Keratinocyte (primary cell): ENCODE measurements at regions not wholly inside any gene's neighbourhood (a gene's known extent, or its start where the extent isn't known, plus 50 kb on each side); places are given as distances from the start of the nearest gene placed in this dataset.

Experiments used
- DNase-seq: peaks from one replicate; pipeline ENCODE4 v3.0.0-alpha.2; 2011; ENCODE audit warnings: low read depth, missing footprints, low spot score
- FAIRE-seq: peaks from 2 replicates; lab custom pipeline; 2011; peaks lifted over from hg19 to GRCh38; lab: Jason Lieb, UNC
- H2AFZ ChIP-seq: 2 replicates; pipeline ENCODE4 v1.6.0; 2012; ENCODE audit warnings: low read length, control low read depth, inconsistent platforms; ENCODE audit not compliant: control insufficient read depth
- H3K27ac ChIP-seq: 2 replicates; pipeline ENCODE4 v1.5.1; 2011; ENCODE audit warnings: low read length; ENCODE audit not compliant: control insufficient read depth, insufficient read depth
- H3K27me3 ChIP-seq: 3 replicates; pipeline ENCODE4 v1.6.0; 2011; ENCODE audit warnings: low read length; ENCODE audit not compliant: control insufficient read depth, insufficient read depth; ENCODE audit errors: extremely low read depth
- H3K36me3 ChIP-seq, 2 experiments: 2 replicates in 1 of 2; 3 replicates in 1 of 2; pipeline ENCODE4 v1.5.1; 2011; ENCODE audit warnings: low read length in 2 of 2, mild to moderate bottlenecking in 1 of 2; ENCODE audit not compliant: control insufficient read depth in 2 of 2, insufficient read depth in 2 of 2; ENCODE audit errors: extremely low read depth in 1 of 2
- H3K4me1 ChIP-seq: 3 replicates; pipeline ENCODE4 v1.5.1; 2011; ENCODE audit warnings: low read length; ENCODE audit not compliant: control insufficient read depth, insufficient read depth; ENCODE audit errors: extremely low read depth
- H3K4me2 ChIP-seq: 3 replicates; pipeline ENCODE4 v1.6.0; 2011; ENCODE audit warnings: low read depth, low read length; ENCODE audit not compliant: control insufficient read depth, insufficient read depth; ENCODE audit errors: extremely low read depth
- H3K4me3 ChIP-seq, 3 experiments: fragments of 200-600 bp in 1 of 3; sonication (generic) in 1 of 3; 2 replicates in 2 of 3; 3 replicates in 1 of 3; pipeline ENCODE4 v1.5.1; 2011 to 2016; ENCODE audit warnings: low read length in 3 of 3, mild to moderate bottlenecking in 3 of 3, control low read depth in 2 of 3, inconsistent platforms in 1 of 3, low read depth in 1 of 3, mixed read lengths in 1 of 3, mixed run types in 1 of 3, moderate library complexity in 1 of 3; ENCODE audit not compliant: control insufficient read depth in 2 of 3, insufficient read depth in 2 of 3; ENCODE audit errors: extremely low read depth in 1 of 3
- H3K79me2 ChIP-seq: 2 replicates; pipeline ENCODE4 v1.6.0; 2012; ENCODE audit warnings: low read length; ENCODE audit not compliant: control insufficient read depth, insufficient read depth
- H3K9ac ChIP-seq: 3 replicates; pipeline ENCODE4 v1.6.0; 2011; ENCODE audit warnings: low read length; ENCODE audit not compliant: control insufficient read depth, insufficient read depth; ENCODE audit errors: extremely low read depth
- H3K9me1 ChIP-seq: 3 replicates; pipeline ENCODE4 v1.6.0; 2011; ENCODE audit warnings: low read length; ENCODE audit not compliant: control insufficient read depth, insufficient read depth; ENCODE audit errors: extremely low read depth
- H3K9me3 ChIP-seq: 2 replicates; pipeline ENCODE4 v1.5.1; 2012; ENCODE audit warnings: low read depth, low read length; ENCODE audit not compliant: control insufficient read depth
- H4K20me1 ChIP-seq: 3 replicates; pipeline ENCODE4 v1.6.0; 2011; ENCODE audit warnings: low read length; ENCODE audit not compliant: control insufficient read depth, insufficient read depth; ENCODE audit errors: extremely low read depth
- EZH2 ChIP-seq: IDR thresholded peaks from one replicate; pipeline ENCODE4 v1.6.1; 2012; ENCODE audit warnings: inconsistent platforms, mild to moderate bottlenecking, low read length, moderate library complexity
- dilution Hi-C: fragments of 300-500 bp; cut with MboI; formaldehyde crosslinking; loops from one replicate; pipeline ENCODE4 v1.7.0; 2020; ENCODE audit warnings: low sequenced_read_pairs; ENCODE audit not compliant: extremely low pct_ligation_motif_present
- TF ChIP-seq, protein P1 (sequence below), 3 experiments: IDR thresholded peaks in 1 of 3; conservative IDR thresholded peaks in 1 of 3; optimal IDR thresholded peaks in 1 of 3; 2 replicates in 2 of 3; 3 replicates in 1 of 3; pipeline versions ENCODE3 to v1.5.1; 2011; ENCODE audit warnings: low read length in 3 of 3, mild to moderate bottlenecking in 3 of 3, moderate library complexity in 2 of 3, control low read depth in 1 of 3, inconsistent platforms in 1 of 3; ENCODE audit not compliant: insufficient read depth in 2 of 3; ENCODE audit errors: extremely low read depth in 1 of 3

DNA sequence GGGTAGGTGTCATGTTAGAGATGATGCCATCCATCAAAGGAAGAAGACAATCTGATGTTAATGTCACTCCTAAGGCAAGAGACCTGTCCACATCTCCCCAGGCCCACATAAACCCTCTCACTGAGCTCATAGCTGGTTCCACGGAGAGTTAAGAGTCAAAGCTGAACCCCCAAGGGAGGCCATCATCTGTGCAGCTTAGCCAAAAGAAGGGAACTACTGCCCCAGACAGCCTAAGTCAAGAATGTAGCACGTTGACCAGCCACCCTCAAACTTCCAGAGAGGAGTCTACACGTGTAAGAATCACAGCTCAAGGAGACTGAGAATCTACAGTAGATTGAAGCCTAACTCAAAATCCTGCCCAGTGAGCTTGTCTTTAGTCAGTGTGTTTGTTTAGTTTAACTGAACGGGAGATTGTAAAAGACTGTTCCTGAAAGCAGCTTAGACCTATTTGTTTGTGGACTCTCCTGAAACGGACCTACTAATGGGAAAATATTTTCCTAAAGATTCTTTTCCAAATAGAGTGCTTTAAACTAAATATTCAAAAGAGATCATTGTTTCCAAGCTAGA, 192.7 kb upstream of the NFE2L3 start:
- H3K4me3 ChIP-seq, result no peak overlapping the region
- H3K27ac ChIP-seq, result no peak overlapping the region
- no peak overlapping the region for H3K4me2 ChIP-seq
- no peak overlapping the region for H2AFZ ChIP-seq
- no peaks in the 10 kb centered on the region for H3K27me3 ChIP-seq
- FAIRE-seq, result no peak
- no peaks in the 10 kb centered on the region for H3K9me1 ChIP-seq
- no peak overlapping the region for H3K9ac ChIP-seq
- no peaks in the 10 kb centered on the region for H3K36me3 ChIP-seq
- no peaks in the 10 kb centered on the region for H3K4me1 ChIP-seq
- no peaks in the 10 kb centered on the region for H3K79me2 ChIP-seq
- dilution Hi-C loops, result no loop called here
- no peaks in the 10 kb centered on the region for H3K9me3 ChIP-seq
- DNase-seq, result no peak
- H4K20me1 ChIP-seq, result no peaks in the 10 kb centered on the region
- TF ChIP-seq, protein P1, sequence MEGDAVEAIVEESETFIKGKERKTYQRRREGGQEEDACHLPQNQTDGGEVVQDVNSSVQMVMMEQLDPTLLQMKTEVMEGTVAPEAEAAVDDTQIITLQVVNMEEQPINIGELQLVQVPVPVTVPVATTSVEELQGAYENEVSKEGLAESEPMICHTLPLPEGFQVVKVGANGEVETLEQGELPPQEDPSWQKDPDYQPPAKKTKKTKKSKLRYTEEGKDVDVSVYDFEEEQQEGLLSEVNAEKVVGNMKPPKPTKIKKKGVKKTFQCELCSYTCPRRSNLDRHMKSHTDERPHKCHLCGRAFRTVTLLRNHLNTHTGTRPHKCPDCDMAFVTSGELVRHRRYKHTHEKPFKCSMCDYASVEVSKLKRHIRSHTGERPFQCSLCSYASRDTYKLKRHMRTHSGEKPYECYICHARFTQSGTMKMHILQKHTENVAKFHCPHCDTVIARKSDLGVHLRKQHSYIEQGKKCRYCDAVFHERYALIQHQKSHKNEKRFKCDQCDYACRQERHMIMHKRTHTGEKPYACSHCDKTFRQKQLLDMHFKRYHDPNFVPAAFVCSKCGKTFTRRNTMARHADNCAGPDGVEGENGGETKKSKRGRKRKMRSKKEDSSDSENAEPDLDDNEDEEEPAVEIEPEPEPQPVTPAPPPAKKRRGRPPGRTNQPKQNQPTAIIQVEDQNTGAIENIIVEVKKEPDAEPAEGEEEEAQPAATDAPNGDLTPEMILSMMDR (optimal IDR thresholded peaks at IDR 0.05 in 1 of 3, IDR thresholded peaks at IDR 0.05 in 1 of 3, conservative IDR thresholded peaks at IDR 0.05 in 1 of 3; ENCODE audit: extremely low read depth in 1 of 3, insufficient read depth in 2 of 3, low read length in 3 of 3), result no peak
- no peak for TF ChIP-seq EZH2

GRCh38 chr7:25963733-25964132, 188.3 kb upstream of the NFE2L3 start:
- H3K9me1 ChIP-seq, result no peaks in the 10 kb centered on the region
- H3K79me2 ChIP-seq, result no peaks in the 10 kb centered on the region
- H3K36me3 ChIP-seq, result no peaks in the 10 kb centered on the region
- no peak overlapping the region for H3K9ac ChIP-seq
- peaks cover 8% of the 10 kb centered on the region for H3K4me1 ChIP-seq
- dilution Hi-C loops, result no loop called here
- DNase-seq (no peak), FAIRE-seq (no peak)
- no peak overlapping the region for H2AFZ ChIP-seq
- H4K20me1 ChIP-seq, result no peaks in the 10 kb centered on the region
- TF ChIP-seq EZH2, result no peak
- TF ChIP-seq, protein P1 (optimal IDR thresholded peaks at IDR 0.05 in 1 of 3, IDR thresholded peaks at IDR 0.05 in 1 of 3, conservative IDR thresholded peaks at IDR 0.05 in 1 of 3; ENCODE audit: extremely low read depth in 1 of 3, insufficient read depth in 2 of 3, low read length in 3 of 3), result no peak
- H3K27ac ChIP-seq, result no peak overlapping the region
- H3K4me3 ChIP-seq, result no peak overlapping the region
- no peaks in the 10 kb centered on the region for H3K27me3 ChIP-seq
- no peaks in the 10 kb centered on the region for H3K9me3 ChIP-seq
- H3K4me2 ChIP-seq, result no peak overlapping the region
